K562 (cell line): ENCODE measurements at regions not wholly inside any gene's neighbourhood (a gene's known extent, or its start where the extent isn't known, plus 50 kb on each side); places are given as distances from the start of the nearest gene placed in this dataset.

Source experiments
- ATF7 ChIP-seq: fragments of 450-650 bp; IDR thresholded peaks from 2 replicates; pipeline ENCODE4 v1.7.1; 2014; ENCODE audit warnings: mild to moderate bottlenecking, moderate library complexity
- CTCF ChIP-seq, 3 experiments: IDR thresholded peaks in 2 of 3; conservative IDR thresholded peaks in 1 of 3; 2 replicates each; pipeline ENCODE4 v1.5.1; 2011 to 2012; ENCODE audit warnings: low read length in 3 of 3, mild to moderate bottlenecking in 3 of 3, control low read depth in 2 of 3, improper control_type of control experiment in 1 of 3, inconsistent platforms in 1 of 3, low read depth in 1 of 3, mixed read lengths in 1 of 3, moderate library complexity in 1 of 3; ENCODE audit not compliant: insufficient read depth in 2 of 3
- E2F4 ChIP-seq: sonication (generic); formaldehyde crosslinking; IDR thresholded peaks from 2 replicates; pipeline ENCODE4 v1.8.0; 2022; ENCODE audit warnings: mild to moderate bottlenecking, low read depth, missing genetic modification reagents
- GTF3C2 ChIP-seq: IDR thresholded peaks from 3 replicates; pipeline ENCODE4 v1.6.1; 2011; ENCODE audit warnings: borderline replicate concordance, mild to moderate bottlenecking, moderate library complexity; ENCODE audit not compliant: insufficient read length; ENCODE audit errors: extremely low read depth
- MAX ChIP-seq: sonication (generic); formaldehyde crosslinking; IDR thresholded peaks from 2 replicates; pipeline ENCODE4 v1.9.0; 2022; ENCODE audit warnings: mild to moderate bottlenecking, missing genetic modification reagents
- MITF ChIP-seq: IDR thresholded peaks from 2 replicates; pipeline ENCODE4 v1.6.1; 2014; ENCODE audit warnings: antibody characterized with exemption
- NFIC ChIP-seq: fragments of 450-650 bp; IDR thresholded peaks from 2 replicates; pipeline ENCODE4 v1.6.1; 2017; ENCODE audit warnings: mild to moderate bottlenecking, inconsistent platforms
- PATZ1 ChIP-seq: fragments of 250-450 bp; sonication (Bioruptor Pico); IDR thresholded peaks from 2 replicates; pipeline ENCODE4 v1.5.0; 2020; ENCODE audit warnings: mild to moderate bottlenecking, borderline replicate concordance
- POLR2A ChIP-seq: fragments of 450-650 bp; conservative IDR thresholded peaks from 2 replicates; pipeline ENCODE4 v1.6.1; 2016
- RBM15 ChIP-seq: fragments of 200-400 bp; formaldehyde crosslinking; IDR thresholded peaks from 2 replicates; pipeline ENCODE4 v1.6.1; 2018; ENCODE audit warnings: mild to moderate bottlenecking, low read length, moderate library complexity; ENCODE audit not compliant: insufficient read depth
- ZHX1 ChIP-seq: fragments of 150-350 bp; conservative IDR thresholded peaks from 2 replicates; pipeline ENCODE4 v1.6.1; 2014; ENCODE audit warnings: low read length
- ZNF133 ChIP-seq: fragments of 250-450 bp; sonication (Bioruptor Pico); IDR thresholded peaks from 2 replicates; pipeline ENCODE4 v1.4.0; 2020; ENCODE audit warnings: mild to moderate bottlenecking

GRCh38 chr7:51817694-51818225 lies 501.2 kb upstream of the COBL start:
- TF ChIP-seq GTF3C2 (no peak), ZNF133 (no peak), PATZ1 (no peak), MAX (CRISPR knock-in tag) (no peak), POLR2A (no peak), CTCF (IDR thresholded peaks at IDR 0.05 in 2 of 3, conservative IDR thresholded peaks at IDR 0.05 in 1 of 3; ENCODE audit: insufficient read depth in 2 of 3, low read depth in 1 of 3, low read length in 3 of 3) (no peak), ZHX1 (no peak), E2F4 (no peak), NFIC (no peak), ATF7 (no peak), RBM15 (no peak), MITF (no peak)
